NOMO-1 treated with DMSO at 0.1 percent for 48 hours (cell line): ENCODE measurements at regions not wholly inside any gene's neighbourhood (a gene's known extent, or its start where the extent isn't known, plus 50 kb on each side); places are given as distances from the start of the nearest gene placed in this dataset.
"Not testable (repeated sequence)": the region's sequence is repeated elsewhere in the genome, so short reads cannot be mapped to it uniquely, and the experiment has no call there.

Experiments
- DNase-seq: peaks from one replicate; lab custom pipeline; 2025; ENCODE audit not compliant: unreplicated experiment; lab: John Stamatoyannopoulos, UW

- DNase-seq, result not testable (repeated sequence)
These were observed 888.6 kb upstream of the ARRDC3 start for GRCh38 chr5:92271750-92272149.

DNA sequence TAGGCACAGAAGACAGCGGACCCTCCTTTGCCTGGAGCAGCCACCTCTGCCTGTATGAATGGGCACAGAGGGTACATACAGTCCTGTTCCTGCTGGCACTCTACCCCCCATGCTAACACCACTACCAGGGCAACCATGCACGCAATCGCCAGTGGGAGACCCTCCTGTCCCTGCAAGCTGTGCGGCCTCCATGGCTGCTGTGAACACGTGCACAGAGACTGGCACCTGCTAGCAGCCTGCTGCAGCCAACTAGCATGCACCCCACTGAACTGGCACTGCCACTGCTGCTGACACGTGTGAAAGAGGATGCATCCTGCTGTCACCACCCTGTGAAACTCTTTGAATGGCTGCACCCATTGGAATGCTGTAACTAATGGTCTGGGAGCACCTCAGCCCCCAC lies 885.2 kb upstream of the ARRDC3 start:
- DNase-seq, result no peak

- DNase-seq, result no peak
These were observed 884.7 kb upstream of the ARRDC3 start for GRCh38 chr5:92267830-92268229.

GRCh38 chr5:92265804-92266203 lies 882.7 kb upstream of the ARRDC3 start:
- no peak for DNase-seq

- DNase-seq, result not testable (repeated sequence)
These were observed 872.5 kb upstream of the ARRDC3 start for GRCh38 chr5:92255605-92256004.

DNA sequence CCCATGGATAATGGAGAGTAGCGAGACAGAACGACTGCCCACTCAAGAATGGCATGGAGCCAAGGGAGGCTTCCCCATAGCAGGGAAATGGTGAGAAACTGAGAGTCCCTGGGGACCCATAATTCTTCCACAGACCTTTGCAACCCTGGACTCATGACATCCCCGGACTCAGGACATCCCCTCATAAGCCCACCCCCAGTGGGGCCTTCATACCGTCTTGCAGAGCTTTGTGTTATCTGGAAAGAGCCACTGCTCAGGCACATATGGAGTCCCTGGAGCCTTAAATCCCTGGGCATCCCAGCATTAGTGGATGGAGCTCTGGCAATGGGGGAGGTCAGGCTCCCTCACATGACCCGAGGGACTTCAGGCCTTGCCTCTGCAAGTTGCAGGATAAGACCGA lies 865.4 kb upstream of the ARRDC3 start:
- DNase-seq, result no peak

GRCh38 chr5:92242170-92242569 lies 859.1 kb upstream of the ARRDC3 start:
- DNase-seq, result no peak

- no peak for DNase-seq
These were observed 854.8 kb upstream of the ARRDC3 start for GRCh38 chr5:92237896-92238295.

GRCh38 chr5:92222449-92222848 lies 839.3 kb upstream of the ARRDC3 start:
- DNase-seq, result no peak

GRCh38 chr5:92216852-92217251 lies 833.7 kb upstream of the ARRDC3 start:
- not testable (repeated sequence) for DNase-seq

DNA sequence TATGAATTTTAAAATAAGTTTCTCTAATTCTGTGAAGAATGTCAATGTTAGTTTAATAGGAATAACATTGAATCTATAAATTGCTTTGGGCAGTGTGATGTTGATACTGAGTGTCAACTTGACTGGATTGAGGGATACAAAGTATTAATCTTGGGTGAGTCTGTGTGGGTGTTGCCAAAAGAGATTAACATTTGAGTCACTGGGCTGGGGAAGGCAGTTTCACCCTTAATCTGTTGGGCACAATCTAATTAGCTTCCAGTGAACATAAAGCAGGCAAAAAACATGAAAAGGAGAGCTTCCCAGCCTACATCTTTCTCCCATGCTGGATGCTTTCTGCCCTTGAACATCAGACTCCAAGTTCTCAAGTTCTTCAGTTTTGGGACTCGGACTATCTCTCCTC lies 832.0 kb upstream of the ARRDC3 start:
- DNase-seq, result no peak

DNA sequence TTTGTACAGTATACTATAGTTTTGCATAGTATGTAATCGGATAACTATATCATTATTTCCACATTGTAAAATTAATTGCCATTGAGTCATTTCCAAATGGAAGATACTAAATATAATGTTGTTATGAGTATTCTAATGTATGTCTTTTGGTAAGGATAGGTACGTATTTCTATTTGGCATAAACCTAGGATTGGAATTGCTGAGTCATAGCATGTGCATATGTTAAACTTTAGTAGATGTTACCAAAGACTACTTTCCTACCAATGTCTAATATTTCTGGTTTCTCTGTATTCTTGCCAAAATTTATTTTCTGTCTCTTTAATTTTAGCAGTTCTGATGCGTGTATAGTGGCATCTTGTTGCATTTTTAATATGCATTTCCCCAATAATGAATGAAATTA lies 825.1 kb upstream of the ARRDC3 start:
- DNase-seq, result no peak

GRCh38 chr5:92207151-92207550 lies 824.0 kb upstream of the ARRDC3 start:
- DNase-seq, result no peak

GRCh38 chr5:92206681-92207080 lies 823.6 kb upstream of the ARRDC3 start:
- no peak for DNase-seq

- DNase-seq, result not testable (repeated sequence)
These were observed 815.9 kb upstream of the ARRDC3 start for GRCh38 chr5:92199035-92199434.

- no peak for DNase-seq
These were observed 798.5 kb upstream of the ARRDC3 start for GRCh38 chr5:92181656-92182055.

DNA sequence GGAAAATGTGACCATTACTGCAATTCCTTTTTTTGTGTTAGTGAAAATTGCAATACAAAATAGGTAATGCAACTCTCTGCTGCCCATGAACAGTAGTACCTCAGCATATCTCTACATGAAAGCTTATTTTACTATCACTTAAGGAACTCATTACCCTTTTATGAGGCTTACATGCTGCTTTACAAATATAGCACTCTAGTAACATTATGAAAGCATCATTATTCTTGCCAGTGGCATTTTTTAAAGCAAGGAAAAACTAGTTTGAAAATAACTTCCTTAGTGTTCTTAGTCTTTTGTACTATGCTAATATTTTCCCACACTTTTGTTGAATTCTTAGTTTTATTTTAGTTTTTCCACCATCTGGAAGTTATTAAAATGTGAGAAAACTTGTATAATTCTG lies 797.3 kb upstream of the ARRDC3 start:
- no peak for DNase-seq

GRCh38 chr5:92179651-92180050 lies 796.5 kb upstream of the ARRDC3 start:
- DNase-seq, result no peak

- DNase-seq, result no peak
These were observed 794.9 kb upstream of the ARRDC3 start for GRCh38 chr5:92177926-92178487.

GRCh38 chr5:92163906-92164305 lies 780.8 kb upstream of the ARRDC3 start:
- no peak for DNase-seq

GRCh38 chr5:92147798-92148197 lies 764.7 kb upstream of the ARRDC3 start:
- DNase-seq, result no peak

DNA sequence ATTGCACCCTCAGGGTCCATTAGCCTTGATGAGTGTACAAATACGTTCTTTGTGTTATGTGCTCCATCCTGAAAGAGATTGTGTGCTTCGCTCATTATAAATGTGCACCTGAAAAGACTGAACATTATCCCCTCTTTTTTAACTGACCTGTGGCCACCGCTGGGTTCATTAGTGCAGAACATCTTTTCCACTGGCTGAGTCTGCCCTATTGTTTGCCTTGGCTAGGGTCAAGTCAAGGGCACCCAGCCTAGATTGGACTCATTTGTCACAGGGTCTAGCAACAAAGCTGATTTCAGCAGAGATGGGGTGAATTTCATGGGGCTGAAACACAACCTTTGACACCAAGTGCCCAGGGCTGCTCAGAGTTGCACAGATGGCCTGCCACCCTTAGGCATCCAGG lies 764.1 kb upstream of the ARRDC3 start:
- DNase-seq, result no peak

- DNase-seq, result no peak
These were observed 762.7 kb upstream of the ARRDC3 start for GRCh38 chr5:92145852-92146251.

DNA sequence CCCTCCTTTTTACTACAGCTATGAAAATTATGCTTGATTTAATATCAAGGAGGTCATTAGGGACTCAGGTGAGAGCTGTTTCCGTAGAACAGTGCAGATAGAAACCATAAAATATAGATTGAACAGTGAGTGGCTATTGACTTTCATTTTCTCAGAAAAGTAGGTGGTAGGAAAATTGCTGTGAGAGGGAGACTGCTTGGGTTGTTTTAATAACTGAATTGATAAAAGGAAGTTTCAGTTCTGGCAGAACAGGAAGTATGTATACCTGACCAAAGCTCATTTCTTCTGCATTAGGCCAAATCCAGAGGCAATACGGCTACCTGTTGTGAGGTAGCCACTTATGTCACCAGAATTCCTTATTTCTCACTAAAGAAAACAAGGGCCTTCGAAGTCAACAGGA lies 761.7 kb upstream of the ARRDC3 start:
- no peak for DNase-seq
